Pancreas (tissue), 10 donors: ENCODE measurements at regions not wholly inside any gene's neighbourhood (a gene's known extent, or its start where the extent isn't known, plus 50 kb on each side); places are given as distances from the start of the nearest gene placed in this dataset.

ENCODE experiments used
- ATAC-seq, 4 donors: fragments of 200-7000 bp; cut with Tn5 transposase; one replicate each; pipeline versions ENCODE4 v1.8.0 to v1.9.1; 2020; ENCODE audit warnings: mild to moderate bottlenecking in 4 of 4, moderate library complexity in 4 of 4
- DNase-seq, 6 donors: peaks; one replicate each; pipeline ENCODE4 v3.0.0-alpha.2; 2020
- FAIRE-seq: peaks from 2 replicates; lab custom pipeline; 2012; peaks lifted over from hg19 to GRCh38; lab: Jason Lieb, UNC
- H3K27ac ChIP-seq, 4 donors: fragments of 200-600 bp; sonication (generic); 1 replicate in 3 of 4; 2 replicates in 1 of 4; pipeline versions ENCODE4 v1.5.0 to v1.8.0; 2020
- H3K27me3 ChIP-seq, 4 donors: fragments of 200-600 bp; one replicate each; pipeline ENCODE4 v1.8.0; 2021
- H3K36me3 ChIP-seq, 3 donors: fragments of 200-600 bp; sonication (generic) in 1 of 3; one replicate each; pipeline versions ENCODE4 v1.5.0 to v1.8.0; 2020 to 2021
- H3K4me1 ChIP-seq, 3 donors: fragments of 200-600 bp; one replicate each; pipeline ENCODE4 v1.8.0; 2021
- H3K4me3 ChIP-seq, 4 donors: fragments of 200-600 bp; sonication (generic) in 2 of 4; one replicate each; pipeline versions ENCODE4 v1.5.0 to v1.8.0; 2020 to 2021
- H3K9me3 ChIP-seq, 4 donors: fragments of 200-600 bp; one replicate each; pipeline ENCODE4 v1.8.0; 2021
- WGBS, 2 donors: extraction: QIAGEN DNeasy Blood & Tissue Kit; methylation state at CpG; one replicate each; pipeline ENCODE4 v1.1.7; 2013; 5-methylcytosine and 5-hydroxymethylcytosine counted together
- intact Hi-C, 3 donors: fragments of 100-400 bp; cut with DNase I; formaldehyde crosslinking; loops; one replicate each; pipeline versions ENCODE4 v1.11.1 to v1.14.2; 2022
- TF ChIP-seq, protein P1 (sequence below), 4 donors: fragments of 200-600 bp; sonication (generic) in 3 of 4; IDR thresholded peaks; one replicate each; pipeline versions ENCODE4 v1.5.0 to v1.8.0; 2021; ENCODE audit warnings: antibody characterized with exemption in 4 of 4
- donor health status: healthy with polysubstance abuse.
- donor health status: DM: no; HTN: no; CAD: no; lungs with moderate emphysema.
- donor health status: DM: no; HTN: no; CAD: no.
- donor health status: control.
- donor health status: control.
- donor health status: Bipolar disorder and iron deficiency.
- donor health status: DM: yes; HTN: yes; CAD: no.
- donor health status: DM: no; HTN: no; CAD: no.
- donor health status: DM: no; HTN: no; CAD: no.
- donor health status: DM: yes; HTN: yes; CAD: no.

DNA sequence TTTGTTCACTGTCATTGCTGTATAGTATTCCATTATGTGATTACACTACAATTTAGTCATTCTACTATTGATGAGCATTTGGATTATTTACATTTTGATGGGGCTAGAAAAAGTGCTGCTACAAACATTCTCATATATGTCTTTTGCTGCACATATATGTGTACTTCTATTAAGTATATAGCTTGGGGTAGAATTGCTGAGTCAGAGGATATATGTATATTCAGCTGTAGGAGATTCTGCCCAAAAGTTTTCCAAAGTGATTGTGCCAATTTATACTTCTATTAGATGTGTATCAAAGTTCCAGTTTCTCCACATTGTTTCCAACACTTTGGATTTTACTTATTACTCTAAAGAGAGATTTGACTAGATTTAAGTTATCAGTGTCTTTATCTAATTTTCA, 101.7 kb upstream of the UGP2 start:
- Histone ChIP-seq H3K27ac (no peak overlapping the region), H3K27me3 (no peaks in the 10 kb centered on the region), H3K4me3 (no peak overlapping the region), H3K4me1 (peaks cover 26 to 30% (median 28%) of the 10 kb centered on the region in 3 donors), H3K36me3 (no peaks in the 10 kb centered on the region), H3K9me3 (no peaks in the 10 kb centered on the region)
- TF ChIP-seq, protein P1, sequence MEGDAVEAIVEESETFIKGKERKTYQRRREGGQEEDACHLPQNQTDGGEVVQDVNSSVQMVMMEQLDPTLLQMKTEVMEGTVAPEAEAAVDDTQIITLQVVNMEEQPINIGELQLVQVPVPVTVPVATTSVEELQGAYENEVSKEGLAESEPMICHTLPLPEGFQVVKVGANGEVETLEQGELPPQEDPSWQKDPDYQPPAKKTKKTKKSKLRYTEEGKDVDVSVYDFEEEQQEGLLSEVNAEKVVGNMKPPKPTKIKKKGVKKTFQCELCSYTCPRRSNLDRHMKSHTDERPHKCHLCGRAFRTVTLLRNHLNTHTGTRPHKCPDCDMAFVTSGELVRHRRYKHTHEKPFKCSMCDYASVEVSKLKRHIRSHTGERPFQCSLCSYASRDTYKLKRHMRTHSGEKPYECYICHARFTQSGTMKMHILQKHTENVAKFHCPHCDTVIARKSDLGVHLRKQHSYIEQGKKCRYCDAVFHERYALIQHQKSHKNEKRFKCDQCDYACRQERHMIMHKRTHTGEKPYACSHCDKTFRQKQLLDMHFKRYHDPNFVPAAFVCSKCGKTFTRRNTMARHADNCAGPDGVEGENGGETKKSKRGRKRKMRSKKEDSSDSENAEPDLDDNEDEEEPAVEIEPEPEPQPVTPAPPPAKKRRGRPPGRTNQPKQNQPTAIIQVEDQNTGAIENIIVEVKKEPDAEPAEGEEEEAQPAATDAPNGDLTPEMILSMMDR (IDR thresholded peaks at IDR 0.05): no peak
- no peak for DNase-seq
- no peak for ATAC-seq
- FAIRE-seq: peak; percentile 63
- intact Hi-C loops: no loop called here

GRCh38 chr2:63740943-63741342, 100.8 kb upstream of the UGP2 start:
- ATAC-seq: peak in 3 of 4 donors; percentile 40 to 47 (median 46)
- H3K27me3 ChIP-seq: no peaks in the 10 kb centered on the region
- intact Hi-C loops: no loop called here
- peak overlapping the region in 1 of 4 donors; percentile 5 for H3K27ac ChIP-seq
- no peak for FAIRE-seq
- no peak for DNase-seq
- no peaks in the 10 kb centered on the region for H3K9me3 ChIP-seq
- TF ChIP-seq, protein P1 (IDR thresholded peaks at IDR 0.05): no peak
- peaks cover 20 to 26% (median 23%) of the 10 kb centered on the region in 3 donors for H3K4me1 ChIP-seq
- WGBS, 2 donors: 38 to 65% methylated on average over 1 of the region's 1 CpG
- H3K36me3 ChIP-seq: no peaks in the 10 kb centered on the region
- H3K4me3 ChIP-seq: no peak overlapping the region

DNA sequence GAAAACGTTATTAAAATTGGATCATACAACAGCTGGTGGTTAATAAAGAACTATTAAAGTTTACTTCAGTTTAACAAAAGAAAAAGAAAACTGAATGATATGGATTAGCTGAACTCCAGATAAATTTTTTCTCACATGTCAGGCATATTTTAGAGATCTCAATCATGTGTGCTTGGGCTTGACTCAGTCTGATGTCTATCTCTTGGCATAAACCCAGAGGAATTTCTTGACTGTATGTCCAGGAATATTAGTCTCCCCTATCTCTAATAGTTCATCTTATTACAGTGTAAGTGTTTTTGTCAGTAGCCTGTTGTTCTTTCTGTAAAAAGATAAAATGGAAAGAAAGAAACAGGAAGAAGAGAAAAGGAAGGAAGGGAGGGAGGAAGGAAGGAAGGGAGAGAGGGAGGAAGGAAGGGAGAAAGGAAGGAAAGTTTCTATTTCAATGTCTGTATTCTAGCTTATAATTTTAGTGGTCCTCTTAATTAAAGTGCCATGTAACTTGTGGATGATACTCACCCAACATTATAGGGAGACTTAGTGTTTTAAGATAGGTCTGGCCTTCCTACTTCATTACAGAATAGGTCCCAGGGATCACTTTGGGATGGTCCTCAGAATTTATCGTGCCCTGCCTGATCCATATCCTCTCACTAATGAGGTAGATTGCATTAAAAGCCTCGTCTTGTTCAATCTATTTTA, 99.7 kb upstream of the UGP2 start:
- peaks cover 14 to 21% (median 18%) of the 10 kb centered on the region in 3 donors for H3K4me1 ChIP-seq
- WGBS, 2 donors: 55 to 56% methylated on average over 3 of the region's 3 CpGs
- intact Hi-C loops: no loop called here
- DNase-seq (no peak), ATAC-seq (no peak), FAIRE-seq (no peak)
- H3K27me3 ChIP-seq: no peaks in the 10 kb centered on the region
- no peaks in the 10 kb centered on the region for H3K36me3 ChIP-seq
- no peak overlapping the region for H3K27ac ChIP-seq
- TF ChIP-seq, protein P1 (IDR thresholded peaks at IDR 0.05): no peak
- H3K4me3 ChIP-seq: no peak overlapping the region
- no peaks in the 10 kb centered on the region for H3K9me3 ChIP-seq

DNA sequence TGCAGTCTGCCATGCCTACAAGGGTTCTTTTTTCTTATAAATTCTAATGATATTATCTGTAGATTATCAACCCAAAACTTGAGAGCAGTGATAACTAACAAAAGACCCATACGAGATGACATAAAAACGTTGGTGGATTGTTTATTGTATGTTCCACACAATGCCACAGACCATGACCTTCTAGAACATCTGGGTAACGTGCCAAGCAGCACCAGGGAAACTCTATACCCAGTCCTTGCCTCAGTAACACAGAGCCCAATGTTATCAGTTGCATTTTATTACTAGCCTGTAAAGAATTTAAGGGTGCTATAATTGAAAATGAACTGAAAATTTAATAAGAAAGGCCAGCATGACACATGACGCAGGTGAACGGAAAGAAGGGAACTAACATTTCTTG, 99.1 kb upstream of the UGP2 start:
- Histone ChIP-seq H3K36me3 (no peaks in the 10 kb centered on the region), H3K4me3 (no peak overlapping the region), H3K4me1 (peaks cover 8 to 17% (median 15%) of the 10 kb centered on the region in 3 donors), H3K27ac (no peak overlapping the region), H3K9me3 (no peaks in the 10 kb centered on the region), H3K27me3 (no peaks in the 10 kb centered on the region)
- TF ChIP-seq, protein P1 (IDR thresholded peaks at IDR 0.05): no peak
- intact Hi-C loops: no loop called here
- FAIRE-seq (no peak), ATAC-seq (no peak), DNase-seq (no peak)
- 59 to 63% methylated on average over 5 of the region's 5 CpGs for WGBS, 2 donors
